H1 (cell line): ENCODE measurements at regions not wholly inside any gene's neighbourhood (a gene's known extent, or its start where the extent isn't known, plus 50 kb on each side); places are given as distances from the start of the nearest gene placed in this dataset.

Experiments used
- CHD7 ChIP-seq: fragments of 300-600 bp; sonication (generic); IDR thresholded peaks from 2 replicates; pipeline ENCODE4 v1.7.1; 2012; ENCODE audit warnings: low read length, moderate library complexity, mild to moderate bottlenecking, inconsistent platforms; ENCODE audit not compliant: insufficient replicate concordance

GRCh38 chrX:82370978-82371646 is 1137.0 kb upstream of the POU3F4 start (continued):
- TF ChIP-seq CHD7 = no peak
